GM12878 (cell line): ENCODE measurements at regions not wholly inside any gene's neighbourhood (a gene's known extent, or its start where the extent isn't known, plus 50 kb on each side); places are given as distances from the start of the nearest gene placed in this dataset.

Experiments
- BACH1 ChIP-seq: fragments of 450-650 bp; IDR thresholded peaks from 2 replicates; pipeline ENCODE4 v1.6.1; 2017; ENCODE audit warnings: mild to moderate bottlenecking, borderline replicate concordance
- BMI1 ChIP-seq: fragments of 450-650 bp; IDR thresholded peaks from 2 replicates; pipeline ENCODE4 v1.6.1; 2016; ENCODE audit warnings: mild to moderate bottlenecking, moderate library complexity, borderline replicate concordance
- CBFB ChIP-seq: IDR thresholded peaks from 2 replicates; pipeline ENCODE4 v1.6.1; 2016; ENCODE audit warnings: antibody characterized with exemption, low read depth
- CHD4 ChIP-seq: fragments of 200-600 bp; sonication (generic); IDR thresholded peaks from 2 replicates; pipeline ENCODE4 v1.6.1; 2016; ENCODE audit warnings: mild to moderate bottlenecking
- DPF2 ChIP-seq: fragments of 450-650 bp; IDR thresholded peaks from 2 replicates; pipeline ENCODE4 v1.6.1; 2017; ENCODE audit warnings: mild to moderate bottlenecking
- EED ChIP-seq: sonication (generic); IDR thresholded peaks from 2 replicates; pipeline ENCODE4 v1.6.1; 2016; ENCODE audit warnings: antibody characterized with exemption, low read depth
- FOXM1 ChIP-seq: IDR thresholded peaks from 2 replicates; pipeline ENCODE4 v1.6.1; 2012; ENCODE audit warnings: low read depth, mild to moderate bottlenecking, inconsistent platforms, low read length, moderate library complexity
- GABPA ChIP-seq: IDR thresholded peaks from 2 replicates; pipeline ENCODE4 v1.6.1; 2014; ENCODE audit warnings: antibody characterized with exemption, low read depth, mild to moderate bottlenecking, inconsistent platforms
- IKZF2 ChIP-seq, 2 experiments: fragments of 450-650 bp; IDR thresholded peaks; 2 replicates each; pipeline ENCODE4 v1.6.1; 2017; ENCODE audit warnings: mild to moderate bottlenecking in 2 of 2, moderate library complexity in 2 of 2
- MXI1 ChIP-seq: fragments of 150-350 bp; IDR thresholded peaks from 2 replicates; pipeline ENCODE4 v1.6.1; 2011; ENCODE audit warnings: low read depth, mild to moderate bottlenecking, inconsistent platforms, low read length, improper control_type of control experiment
- NFIC ChIP-seq: IDR thresholded peaks from 2 replicates; pipeline ENCODE4 v1.6.1; 2012; ENCODE audit warnings: low read depth, mild to moderate bottlenecking, inconsistent platforms, low read length, moderate library complexity
- NFYA ChIP-seq: IDR thresholded peaks from 2 replicates; pipeline ENCODE4 v1.6.1; 2011; ENCODE audit warnings: low read depth, mild to moderate bottlenecking, low read length, improper control_type of control experiment, borderline replicate concordance
- PAX5 ChIP-seq: IDR thresholded peaks from 2 replicates; pipeline ENCODE4 v1.6.1; 2011; ENCODE audit warnings: low read depth, low read length, borderline replicate concordance
- POU2F2 ChIP-seq: IDR thresholded peaks from 3 replicates; pipeline ENCODE4 v1.6.1; 2011; ENCODE audit warnings: low read depth, mild to moderate bottlenecking, low read length, borderline replicate concordance
- RAD21 ChIP-seq: IDR thresholded peaks from 2 replicates; pipeline ENCODE4 v1.6.1; 2011; ENCODE audit warnings: mild to moderate bottlenecking, low read depth, low read length, moderate library complexity; ENCODE audit not compliant: insufficient read depth
- RBBP5 ChIP-seq: fragments of 200-600 bp; sonication (generic); conservative IDR thresholded peaks from 2 replicates; pipeline ENCODE4 v1.6.1; 2016
- STAT1 ChIP-seq: fragments of 450-650 bp; conservative IDR thresholded peaks from 2 replicates; pipeline ENCODE4 v1.6.1; 2014; ENCODE audit warnings: antibody characterized with exemption, mild to moderate bottlenecking
- TBL1XR1 ChIP-seq: IDR thresholded peaks from 2 replicates; pipeline ENCODE4 v1.6.1; 2012; ENCODE audit warnings: low read depth, low read length, improper control_type of control experiment
- TCF3 ChIP-seq: IDR thresholded peaks from 2 replicates; pipeline ENCODE4 v1.6.1; 2012; ENCODE audit warnings: low read depth, mild to moderate bottlenecking, low read length, borderline replicate concordance; ENCODE audit not compliant: insufficient read depth
- ZNF24 ChIP-seq: fragments of 450-650 bp; IDR thresholded peaks from 2 replicates; pipeline ENCODE4 v1.6.1; 2017; ENCODE audit warnings: antibody characterized with exemption, mild to moderate bottlenecking
- ZNF622 ChIP-seq: fragments of 450-650 bp; IDR thresholded peaks from 2 replicates; pipeline ENCODE4 v1.6.1; 2017; ENCODE audit warnings: mild to moderate bottlenecking, inconsistent platforms
- TF ChIP-seq, protein P1 (sequence below): fragments of 450-650 bp; IDR thresholded peaks from 2 replicates; pipeline ENCODE4 v1.6.1; 2017; ENCODE audit warnings: mild to moderate bottlenecking, low read depth, inconsistent platforms; ENCODE audit not compliant: poor library complexity, severe bottlenecking
- TF ChIP-seq, protein P2 (sequence below): IDR thresholded peaks from 2 replicates; pipeline ENCODE4 v1.6.1; 2011; ENCODE audit warnings: low read depth, mild to moderate bottlenecking, low read length, moderate library complexity, borderline replicate concordance; ENCODE audit errors: extremely low read depth
- TF ChIP-seq, protein P3 (sequence below): IDR thresholded peaks from 2 replicates; pipeline ENCODE4 v1.6.1; 2011; ENCODE audit warnings: mild to moderate bottlenecking, low read depth, low read length, moderate library complexity; ENCODE audit not compliant: insufficient replicate concordance
- TF ChIP-seq, protein P4 (sequence below): fragments of 450-650 bp; IDR thresholded peaks from 2 replicates; pipeline ENCODE4 v1.6.1; 2016; ENCODE audit warnings: mild to moderate bottlenecking
- TF ChIP-seq, protein P5 (sequence below): IDR thresholded peaks from 2 replicates; pipeline ENCODE4 v1.6.1; 2012; ENCODE audit warnings: low read depth, low read length, improper control_type of control experiment
- TF ChIP-seq, protein P6 (sequence below): IDR thresholded peaks from 2 replicates; pipeline ENCODE4 v1.6.1; 2012; ENCODE audit warnings: low read length, inconsistent platforms

DNA sequence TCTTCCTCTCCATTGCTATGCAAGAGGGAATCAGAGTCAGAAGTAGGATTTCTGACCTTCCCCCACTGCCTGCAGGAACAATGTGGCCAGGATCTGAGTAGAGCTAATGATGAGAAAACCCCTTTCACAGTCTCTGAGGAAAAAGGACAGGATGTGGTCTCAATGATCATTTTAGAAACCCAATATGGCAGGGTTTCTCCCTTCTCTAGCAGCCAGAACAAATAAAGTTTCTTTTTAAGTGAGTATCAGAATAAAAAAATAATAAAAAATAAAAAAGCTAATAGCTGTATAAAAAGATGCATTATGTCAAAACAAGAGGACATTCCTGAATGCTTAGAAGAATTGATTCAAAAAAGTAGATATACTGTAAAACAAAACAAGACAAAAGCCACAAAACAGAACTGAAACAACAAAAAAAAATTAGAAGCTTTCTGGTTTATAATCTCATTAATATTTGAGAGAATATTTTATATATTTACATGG lies 1124.9 kb upstream of the ZEB2 start (continued):
- TF ChIP-seq, protein P1, sequence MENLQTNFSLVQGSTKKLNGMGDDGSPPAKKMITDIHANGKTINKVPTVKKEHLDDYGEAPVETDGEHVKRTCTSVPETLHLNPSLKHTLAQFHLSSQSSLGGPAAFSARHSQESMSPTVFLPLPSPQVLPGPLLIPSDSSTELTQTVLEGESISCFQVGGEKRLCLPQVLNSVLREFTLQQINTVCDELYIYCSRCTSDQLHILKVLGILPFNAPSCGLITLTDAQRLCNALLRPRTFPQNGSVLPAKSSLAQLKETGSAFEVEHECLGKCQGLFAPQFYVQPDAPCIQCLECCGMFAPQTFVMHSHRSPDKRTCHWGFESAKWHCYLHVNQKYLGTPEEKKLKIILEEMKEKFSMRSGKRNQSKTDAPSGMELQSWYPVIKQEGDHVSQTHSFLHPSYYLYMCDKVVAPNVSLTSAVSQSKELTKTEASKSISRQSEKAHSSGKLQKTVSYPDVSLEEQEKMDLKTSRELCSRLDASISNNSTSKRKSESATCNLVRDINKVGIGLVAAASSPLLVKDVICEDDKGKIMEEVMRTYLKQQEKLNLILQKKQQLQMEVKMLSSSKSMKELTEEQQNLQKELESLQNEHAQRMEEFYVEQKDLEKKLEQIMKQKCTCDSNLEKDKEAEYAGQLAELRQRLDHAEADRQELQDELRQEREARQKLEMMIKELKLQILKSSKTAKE: no peak
- no peak for TF ChIP-seq MXI1
- no peak for TF ChIP-seq NFYA
- TF ChIP-seq GABPA: 0 out of 2 replicates have a peak, but pooled peaks have one; percentile 31
- TF ChIP-seq ZNF24: no peak
- TF ChIP-seq, protein P2, sequence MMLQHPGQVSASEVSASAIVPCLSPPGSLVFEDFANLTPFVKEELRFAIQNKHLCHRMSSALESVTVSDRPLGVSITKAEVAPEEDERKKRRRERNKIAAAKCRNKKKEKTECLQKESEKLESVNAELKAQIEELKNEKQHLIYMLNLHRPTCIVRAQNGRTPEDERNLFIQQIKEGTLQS: no peak
- TF ChIP-seq RAD21: 0 out of 2 replicates have a peak, but pooled peaks have one; percentile 7
- TF ChIP-seq EED: peak; percentile 76
- TF ChIP-seq FOXM1: peak; percentile 82
- TF ChIP-seq TCF3: no peak
- TF ChIP-seq PAX5: 0 out of 2 replicates have a peak, but pooled peaks have one; percentile 44
- TF ChIP-seq STAT1: no peak
- TF ChIP-seq IKZF2 (IDR thresholded peaks at IDR 0.05): peak; percentile 85 to 89
- TF ChIP-seq CBFB: peak; percentile 40; the same call in 1 of the 2 replicates
- no peak for TF ChIP-seq RBBP5
- TF ChIP-seq, protein P3, sequence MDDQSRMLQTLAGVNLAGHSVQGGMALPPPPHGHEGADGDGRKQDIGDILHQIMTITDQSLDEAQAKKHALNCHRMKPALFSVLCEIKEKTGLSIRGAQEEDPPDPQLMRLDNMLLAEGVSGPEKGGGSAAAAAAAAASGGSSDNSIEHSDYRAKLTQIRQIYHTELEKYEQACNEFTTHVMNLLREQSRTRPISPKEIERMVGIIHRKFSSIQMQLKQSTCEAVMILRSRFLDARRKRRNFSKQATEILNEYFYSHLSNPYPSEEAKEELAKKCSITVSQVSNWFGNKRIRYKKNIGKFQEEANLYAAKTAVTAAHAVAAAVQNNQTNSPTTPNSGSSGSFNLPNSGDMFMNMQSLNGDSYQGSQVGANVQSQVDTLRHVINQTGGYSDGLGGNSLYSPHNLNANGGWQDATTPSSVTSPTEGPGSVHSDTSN: no peak
- TF ChIP-seq TBL1XR1: no peak
- TF ChIP-seq NFIC: peak; percentile 96
- no peak for TF ChIP-seq ZNF622
- TF ChIP-seq DPF2: peak; percentile 80
- TF ChIP-seq, protein P4, sequence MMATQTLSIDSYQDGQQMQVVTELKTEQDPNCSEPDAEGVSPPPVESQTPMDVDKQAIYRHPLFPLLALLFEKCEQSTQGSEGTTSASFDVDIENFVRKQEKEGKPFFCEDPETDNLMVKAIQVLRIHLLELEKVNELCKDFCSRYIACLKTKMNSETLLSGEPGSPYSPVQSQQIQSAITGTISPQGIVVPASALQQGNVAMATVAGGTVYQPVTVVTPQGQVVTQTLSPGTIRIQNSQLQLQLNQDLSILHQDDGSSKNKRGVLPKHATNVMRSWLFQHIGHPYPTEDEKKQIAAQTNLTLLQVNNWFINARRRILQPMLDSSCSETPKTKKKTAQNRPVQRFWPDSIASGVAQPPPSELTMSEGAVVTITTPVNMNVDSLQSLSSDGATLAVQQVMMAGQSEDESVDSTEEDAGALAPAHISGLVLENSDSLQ: no peak
- no peak for TF ChIP-seq CHD4
- no peak for TF ChIP-seq BACH1
- TF ChIP-seq, protein P5, sequence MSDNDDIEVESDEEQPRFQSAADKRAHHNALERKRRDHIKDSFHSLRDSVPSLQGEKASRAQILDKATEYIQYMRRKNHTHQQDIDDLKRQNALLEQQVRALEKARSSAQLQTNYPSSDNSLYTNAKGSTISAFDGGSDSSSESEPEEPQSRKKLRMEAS: no peak
- TF ChIP-seq POU2F2: no peak
- TF ChIP-seq, protein P6, sequence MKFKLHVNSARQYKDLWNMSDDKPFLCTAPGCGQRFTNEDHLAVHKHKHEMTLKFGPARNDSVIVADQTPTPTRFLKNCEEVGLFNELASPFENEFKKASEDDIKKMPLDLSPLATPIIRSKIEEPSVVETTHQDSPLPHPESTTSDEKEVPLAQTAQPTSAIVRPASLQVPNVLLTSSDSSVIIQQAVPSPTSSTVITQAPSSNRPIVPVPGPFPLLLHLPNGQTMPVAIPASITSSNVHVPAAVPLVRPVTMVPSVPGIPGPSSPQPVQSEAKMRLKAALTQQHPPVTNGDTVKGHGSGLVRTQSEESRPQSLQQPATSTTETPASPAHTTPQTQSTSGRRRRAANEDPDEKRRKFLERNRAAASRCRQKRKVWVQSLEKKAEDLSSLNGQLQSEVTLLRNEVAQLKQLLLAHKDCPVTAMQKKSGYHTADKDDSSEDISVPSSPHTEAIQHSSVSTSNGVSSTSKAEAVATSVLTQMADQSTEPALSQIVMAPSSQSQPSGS: peak; percentile 66; the same call in 1 of the 2 replicates
- TF ChIP-seq BMI1: peak; percentile 81
